SK-N-MC (cell line): ENCODE measurements at regions not wholly inside any gene's neighbourhood (a gene's known extent, or its start where the extent isn't known, plus 50 kb on each side); places are given as distances from the start of the nearest gene placed in this dataset.

Experiments used
- DNase-seq: peaks from one replicate; pipeline ENCODE4 v3.0.0-alpha.2; 2011; ENCODE audit warnings: low read depth, low spot score
- H3K27ac ChIP-seq: fragments of 200-600 bp; sonication (generic); 2 replicates; pipeline ENCODE4 v1.5.1; 2016; ENCODE audit warnings: mixed run types
- H3K36me3 ChIP-seq: fragments of 200-600 bp; sonication (generic); 2 replicates; pipeline ENCODE4 v1.6.1; 2017; ENCODE audit warnings: antibody characterized with exemption, low read length, mixed read lengths; ENCODE audit not compliant: insufficient read depth
- H3K4me3 ChIP-seq: fragments of 200-600 bp; sonication (generic); 2 replicates; pipeline ENCODE4 v1.5.1; 2016
- H3K9ac ChIP-seq: fragments of 200-600 bp; sonication (generic); 2 replicates; pipeline ENCODE4 v1.8.0; 2017; ENCODE audit warnings: mixed run types, mixed read lengths; ENCODE audit not compliant: insufficient read length
- H3K9me3 ChIP-seq: fragments of 200-600 bp; sonication (generic); 2 replicates; pipeline ENCODE4 v1.6.1; 2017; ENCODE audit warnings: low read depth, mild to moderate bottlenecking, antibody characterized with exemption, low read length, moderate library complexity, mixed read lengths
- EZH2 ChIP-seq: fragments of 200-600 bp; sonication (generic); IDR thresholded peaks from one replicate; pipeline ENCODE4 v1.6.1; 2017; ENCODE audit warnings: antibody characterized with exemption
- FOXP2 ChIP-seq: optimal IDR thresholded peaks from 2 replicates; pipeline ENCODE3; 2011; ENCODE audit warnings: mild to moderate bottlenecking, moderate library complexity; ENCODE audit not compliant: insufficient read depth; ENCODE audit errors: extremely low read length, control extremely low read depth
- POLR2AphosphoS5 ChIP-seq: IDR thresholded peaks from 2 replicates; pipeline ENCODE4 v1.6.1; 2012; ENCODE audit warnings: mild to moderate bottlenecking, low read depth, low read length, borderline replicate concordance

GRCh38 chr18:60862988-60863387, 470.2 kb upstream of the CDH20 start:
- Histone ChIP-seq H3K27ac (no peak overlapping the region), H3K9ac (no peak overlapping the region), H3K36me3 (no peaks in the 10 kb centered on the region), H3K4me3 (no peak overlapping the region), H3K9me3 (no peaks in the 10 kb centered on the region)
- TF ChIP-seq POLR2AphosphoS5 (no peak), EZH2 (no peak), FOXP2 (no peak)
- no peak for DNase-seq

GRCh38 chr18:60865801-60866200, 467.4 kb upstream of the CDH20 start:
- TF ChIP-seq FOXP2 (no peak), POLR2AphosphoS5 (no peak), EZH2 (no peak)
- Histone ChIP-seq H3K9me3 (no peaks in the 10 kb centered on the region), H3K4me3 (no peak overlapping the region), H3K9ac (no peak overlapping the region), H3K27ac (no peak overlapping the region), H3K36me3 (no peaks in the 10 kb centered on the region)
- DNase-seq, result no peak

GRCh38 chr18:60870261-60871153, 462.7 kb upstream of the CDH20 start:
- TF ChIP-seq EZH2 (no peak), POLR2AphosphoS5 (no peak), FOXP2 (no peak)
- H3K9me3 ChIP-seq, result no peaks in the 10 kb centered on the region

GRCh38 chr18:60872434-60872833, 460.8 kb upstream of the CDH20 start:
- DNase-seq, result no peak
- TF ChIP-seq FOXP2 (no peak), EZH2 (no peak), POLR2AphosphoS5 (no peak)
- H3K36me3 ChIP-seq, result no peaks in the 10 kb centered on the region

More at GRCh38 chr18:60870261-60871153, 462.7 kb upstream of the CDH20 start:
- no peak for DNase-seq
- H3K9ac ChIP-seq, result no peak overlapping the region
- no peaks in the 10 kb centered on the region for H3K36me3 ChIP-seq
- no peak overlapping the region for H3K27ac ChIP-seq
- H3K4me3 ChIP-seq, result no peak overlapping the region

GRCh38 chr18:60873708-60874107, 459.5 kb upstream of the CDH20 start:
- H3K4me3 ChIP-seq, result no peak overlapping the region
- H3K27ac ChIP-seq, result no peak overlapping the region
- no peaks in the 10 kb centered on the region for H3K9me3 ChIP-seq
- no peak overlapping the region for H3K9ac ChIP-seq
- H3K36me3 ChIP-seq, result no peaks in the 10 kb centered on the region
- no peak for DNase-seq
- TF ChIP-seq POLR2AphosphoS5 (no peak), EZH2 (no peak), FOXP2 (no peak)

More at GRCh38 chr18:60872434-60872833, 460.8 kb upstream of the CDH20 start:
- no peak overlapping the region for H3K9ac ChIP-seq
- H3K9me3 ChIP-seq, result no peaks in the 10 kb centered on the region
- no peak overlapping the region for H3K4me3 ChIP-seq
- H3K27ac ChIP-seq, result no peak overlapping the region

GRCh38 chr18:60875957-60876507, 457.2 kb upstream of the CDH20 start:
- TF ChIP-seq POLR2AphosphoS5 (no peak), EZH2 (no peak), FOXP2 (no peak)
- no peak overlapping the region for H3K9ac ChIP-seq
- H3K4me3 ChIP-seq, result no peak overlapping the region
- DNase-seq, result no peak
- H3K27ac ChIP-seq, result no peak overlapping the region
- H3K9me3 ChIP-seq, result no peaks in the 10 kb centered on the region
- no peaks in the 10 kb centered on the region for H3K36me3 ChIP-seq

GRCh38 chr18:60880184-60880583, 453.0 kb upstream of the CDH20 start:
- TF ChIP-seq FOXP2 (no peak), EZH2 (no peak), POLR2AphosphoS5 (no peak)
- H3K9ac ChIP-seq, result no peak overlapping the region
- H3K4me3 ChIP-seq, result no peak overlapping the region
- H3K9me3 ChIP-seq, result no peaks in the 10 kb centered on the region
- H3K27ac ChIP-seq, result no peak overlapping the region
- DNase-seq, result no peak
- no peaks in the 10 kb centered on the region for H3K36me3 ChIP-seq

GRCh38 chr18:60883587-60883986, 449.6 kb upstream of the CDH20 start:
- no peak overlapping the region for H3K9ac ChIP-seq
- TF ChIP-seq EZH2, result no peak
- no peak for TF ChIP-seq POLR2AphosphoS5
- no peak for TF ChIP-seq FOXP2
- no peak for DNase-seq

More at GRCh38 chr18:60883587-60883986, 449.6 kb upstream of the CDH20 start:
- Histone ChIP-seq H3K27ac (no peak overlapping the region), H3K36me3 (no peaks in the 10 kb centered on the region), H3K9me3 (no peaks in the 10 kb centered on the region), H3K4me3 (no peak overlapping the region)
